Mesothelial cell of epicardium (in vitro differentiated cells): ENCODE measurements at regions not wholly inside any gene's neighbourhood (a gene's known extent, or its start where the extent isn't known, plus 50 kb on each side); places are given as distances from the start of the nearest gene placed in this dataset.
"Not testable (repeated sequence)": the region's sequence is repeated elsewhere in the genome, so short reads cannot be mapped to it uniquely, and the experiment has no call there.

ENCODE experiments used
- DNase-seq, 2 experiments: peaks; one replicate each; pipeline ENCODE4 v3.0.0; 2021; ENCODE audit warnings: low spot score in 2 of 2; ENCODE audit not compliant: unreplicated experiment in 2 of 2
- H3K27ac Mint-ChIP-seq: 2 replicates; pipeline ENCODE4 v1.8.0; 2021; ENCODE audit warnings: mixed read lengths
- H3K27me3 Mint-ChIP-seq: 2 replicates; pipeline ENCODE4 v1.8.0; 2021; ENCODE audit warnings: low read depth, mixed read lengths
- H3K36me3 Mint-ChIP-seq: 2 replicates; pipeline ENCODE4 v1.8.0; 2021; ENCODE audit warnings: mixed read lengths
- H3K4me1 Mint-ChIP-seq: 2 replicates; pipeline ENCODE4 v1.8.0; 2021; ENCODE audit warnings: mixed read lengths
- H3K4me3 Mint-ChIP-seq: 2 replicates; pipeline ENCODE4 v1.8.0; 2021; ENCODE audit warnings: mild to moderate bottlenecking, moderate library complexity, mixed read lengths
- H3K9me3 Mint-ChIP-seq: 2 replicates; pipeline ENCODE4 v1.8.0; 2021; ENCODE audit warnings: mixed read lengths
- TF ChIP-seq, protein P1 (sequence below): fragments of 200-600 bp; sonication (generic); IDR thresholded peaks from one replicate; pipeline ENCODE4 v1.5.0; 2021; ENCODE audit warnings: antibody characterized with exemption; ENCODE audit not compliant: unreplicated experiment

DNA sequence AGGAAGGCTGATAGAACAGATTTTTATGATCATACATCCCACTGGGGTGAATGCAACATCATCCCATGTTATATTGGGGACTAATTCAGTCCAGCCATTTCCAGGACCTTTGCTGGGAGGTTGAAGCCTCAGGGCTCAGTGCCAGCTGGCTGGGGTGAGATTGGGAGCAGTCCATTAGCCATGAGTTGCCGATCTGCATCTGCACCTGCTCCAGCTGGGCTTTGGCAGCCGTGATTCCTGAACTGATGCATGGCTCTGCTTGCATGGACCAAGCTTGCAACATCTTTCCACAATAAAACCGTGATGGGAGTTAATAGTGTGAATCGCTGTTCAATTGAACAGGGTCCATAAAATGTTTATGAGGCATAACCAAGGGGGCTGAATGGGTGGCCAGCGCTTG, 346.9 kb downstream of the TYW1 start:
- Mint-ChIP-seq H3K4me1 (no peaks in the 10 kb centered on the region), H3K36me3 (peaks cover 18% of the 10 kb centered on the region), H3K9me3 (peaks cover 5% of the 10 kb centered on the region), H3K27ac (no peak overlapping the region), H3K27me3 (no peaks in the 10 kb centered on the region), H3K4me3 (no peak overlapping the region)
- DNase-seq = no peak
- TF ChIP-seq, protein P1, sequence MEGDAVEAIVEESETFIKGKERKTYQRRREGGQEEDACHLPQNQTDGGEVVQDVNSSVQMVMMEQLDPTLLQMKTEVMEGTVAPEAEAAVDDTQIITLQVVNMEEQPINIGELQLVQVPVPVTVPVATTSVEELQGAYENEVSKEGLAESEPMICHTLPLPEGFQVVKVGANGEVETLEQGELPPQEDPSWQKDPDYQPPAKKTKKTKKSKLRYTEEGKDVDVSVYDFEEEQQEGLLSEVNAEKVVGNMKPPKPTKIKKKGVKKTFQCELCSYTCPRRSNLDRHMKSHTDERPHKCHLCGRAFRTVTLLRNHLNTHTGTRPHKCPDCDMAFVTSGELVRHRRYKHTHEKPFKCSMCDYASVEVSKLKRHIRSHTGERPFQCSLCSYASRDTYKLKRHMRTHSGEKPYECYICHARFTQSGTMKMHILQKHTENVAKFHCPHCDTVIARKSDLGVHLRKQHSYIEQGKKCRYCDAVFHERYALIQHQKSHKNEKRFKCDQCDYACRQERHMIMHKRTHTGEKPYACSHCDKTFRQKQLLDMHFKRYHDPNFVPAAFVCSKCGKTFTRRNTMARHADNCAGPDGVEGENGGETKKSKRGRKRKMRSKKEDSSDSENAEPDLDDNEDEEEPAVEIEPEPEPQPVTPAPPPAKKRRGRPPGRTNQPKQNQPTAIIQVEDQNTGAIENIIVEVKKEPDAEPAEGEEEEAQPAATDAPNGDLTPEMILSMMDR = no peak

DNA sequence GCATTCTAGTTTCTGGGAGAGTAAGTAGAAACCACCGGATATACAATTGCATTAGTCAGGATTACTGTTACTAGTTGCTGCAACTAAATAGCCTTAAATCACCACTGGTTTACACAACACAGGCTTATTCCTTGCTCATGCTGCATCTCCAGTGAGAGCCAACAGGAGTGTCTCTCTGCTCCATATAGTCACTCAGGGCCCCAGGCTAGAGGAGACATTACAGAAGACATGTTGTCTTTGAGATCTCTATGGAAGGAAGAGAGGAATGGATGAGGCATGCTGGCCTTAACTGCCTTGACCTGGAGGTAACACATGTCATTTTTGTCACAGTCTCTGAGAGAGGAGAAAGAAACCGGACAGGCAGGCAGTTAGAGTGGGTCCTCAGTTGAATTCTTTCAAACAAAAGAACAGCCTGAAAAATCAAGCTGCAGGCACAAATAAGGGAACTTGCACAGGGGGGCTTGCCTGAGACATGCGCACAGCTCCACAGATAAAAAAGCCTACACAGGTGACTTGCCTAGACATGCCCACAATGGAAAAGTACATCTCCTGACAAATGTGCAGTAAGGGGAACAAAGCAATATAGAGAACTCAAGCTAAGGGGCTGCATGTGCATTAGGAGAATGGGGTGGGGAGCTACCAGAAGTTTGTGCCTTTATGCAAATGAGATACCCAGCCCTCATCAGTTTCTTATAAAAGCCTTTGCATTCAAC, 348.0 kb downstream of the TYW1 start:
- DNase-seq = no peak
- Mint-ChIP-seq H3K4me1 (no peaks in the 10 kb centered on the region), H3K9me3 (peaks cover 5% of the 10 kb centered on the region), H3K27me3 (no peaks in the 10 kb centered on the region), H3K36me3 (peaks cover 18% of the 10 kb centered on the region), H3K4me3 (no peak overlapping the region), H3K27ac (no peak overlapping the region)
- TF ChIP-seq, protein P1 = no peak

- no peaks in the 10 kb centered on the region for H3K4me1 Mint-ChIP-seq
- no peaks in the 10 kb centered on the region for H3K27me3 Mint-ChIP-seq
- no peak overlapping the region for H3K27ac Mint-ChIP-seq
- H3K9me3 Mint-ChIP-seq = peaks cover 5% of the 10 kb centered on the region
- DNase-seq = no peak
- TF ChIP-seq, protein P1 = no peak
- H3K36me3 Mint-ChIP-seq = peaks cover 13% of the 10 kb centered on the region
- H3K4me3 Mint-ChIP-seq = no peak overlapping the region
Measured at GRCh38 chr7:67346126-67346525, 349.5 kb downstream of the TYW1 start.

GRCh38 chr7:67346876-67347275, 350.2 kb downstream of the TYW1 start:
- H3K36me3 Mint-ChIP-seq = peaks cover 11% of the 10 kb centered on the region
- DNase-seq = no peak
- no peak overlapping the region for H3K27ac Mint-ChIP-seq
- no peaks in the 10 kb centered on the region for H3K27me3 Mint-ChIP-seq
- H3K9me3 Mint-ChIP-seq = peaks cover 5% of the 10 kb centered on the region
- TF ChIP-seq, protein P1 = no peak
- no peak overlapping the region for H3K4me3 Mint-ChIP-seq
- no peaks in the 10 kb centered on the region for H3K4me1 Mint-ChIP-seq

DNA sequence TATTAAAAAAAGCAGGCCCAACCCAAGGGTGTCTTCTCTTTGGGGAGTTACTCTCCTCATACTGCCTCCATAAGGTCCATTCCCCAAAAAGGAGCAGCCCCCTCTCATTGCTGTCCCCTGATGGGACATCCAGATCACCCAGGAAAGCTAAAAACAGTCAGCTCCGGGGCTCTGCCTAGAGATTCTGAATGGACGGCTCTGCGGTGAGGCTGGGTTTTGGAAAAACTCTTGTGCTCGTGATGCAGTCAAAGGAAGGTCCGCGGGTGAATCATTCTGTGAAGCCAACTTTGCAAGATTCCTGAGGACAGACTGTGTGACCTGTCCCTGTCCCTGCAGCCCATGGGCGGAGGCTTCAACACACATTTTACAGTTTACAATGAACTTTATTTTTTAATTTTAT, 351.5 kb downstream of the TYW1 start:
- Mint-ChIP-seq H3K27me3 (no peaks in the 10 kb centered on the region), H3K27ac (no peak overlapping the region)

DNA sequence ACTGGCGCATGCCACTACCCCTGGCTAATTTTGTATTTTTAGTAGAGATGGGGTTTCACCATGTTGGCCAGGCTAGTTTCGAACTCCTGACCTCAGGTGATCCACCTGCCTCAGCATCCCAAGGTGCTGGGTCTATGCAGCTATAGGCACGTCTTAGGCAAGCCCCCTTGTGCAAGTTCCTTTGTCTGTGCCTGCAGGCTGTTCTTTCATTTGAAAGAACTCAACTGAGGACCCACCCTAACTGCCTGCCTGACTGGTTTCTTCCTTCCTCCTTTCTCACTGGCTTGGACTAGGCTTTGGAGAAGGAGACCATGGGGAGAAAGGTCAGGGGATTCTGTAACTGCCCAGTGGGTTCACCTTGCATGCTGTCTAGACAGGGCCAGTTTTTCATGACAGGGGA, 361.0 kb downstream of the TYW1 start:
- not testable (repeated sequence) for H3K27ac Mint-ChIP-seq, H3K36me3 Mint-ChIP-seq

More for the DNA sequence above, 351.5 kb downstream of the TYW1 start:
- no peak overlapping the region for H3K4me3 Mint-ChIP-seq
- TF ChIP-seq, protein P1 = no peak
- peaks cover 5% of the 10 kb centered on the region for H3K9me3 Mint-ChIP-seq
- peaks cover 3% of the 10 kb centered on the region for H3K4me1 Mint-ChIP-seq
- no peak for DNase-seq
- peaks cover 11% of the 10 kb centered on the region for H3K36me3 Mint-ChIP-seq

DNA sequence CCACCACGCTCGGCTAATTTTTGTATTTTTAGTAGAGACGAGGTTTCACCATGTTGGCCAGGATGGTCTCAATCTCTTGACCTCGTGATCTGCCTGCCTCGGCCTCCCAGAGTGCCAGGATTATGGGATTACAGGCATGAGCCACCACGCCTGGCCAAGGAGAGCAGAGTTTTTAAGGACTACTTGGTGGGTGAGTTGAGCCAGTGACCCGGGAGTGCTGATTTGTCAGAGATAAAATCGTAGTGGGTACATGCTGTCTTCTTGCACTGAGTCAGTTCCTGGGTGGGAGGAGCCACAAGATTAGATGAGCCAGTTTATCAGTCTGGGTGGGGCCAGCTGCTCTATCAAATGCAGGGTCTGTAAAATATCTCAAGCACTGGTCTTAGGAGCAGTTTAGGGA, 361.7 kb downstream of the TYW1 start:
- H3K27ac Mint-ChIP-seq, H3K4me3 Mint-ChIP-seq, H3K27me3 Mint-ChIP-seq, H3K9me3 Mint-ChIP-seq, H3K4me1 Mint-ChIP-seq, H3K36me3 Mint-ChIP-seq: not testable (repeated sequence)
- DNase-seq = peak in 1 of 2 experiments; percentile 7

More for the DNA sequence above, 361.0 kb downstream of the TYW1 start:
- H3K27me3 Mint-ChIP-seq, H3K4me3 Mint-ChIP-seq, H3K9me3 Mint-ChIP-seq, H3K4me1 Mint-ChIP-seq, DNase-seq: not testable (repeated sequence)

DNA sequence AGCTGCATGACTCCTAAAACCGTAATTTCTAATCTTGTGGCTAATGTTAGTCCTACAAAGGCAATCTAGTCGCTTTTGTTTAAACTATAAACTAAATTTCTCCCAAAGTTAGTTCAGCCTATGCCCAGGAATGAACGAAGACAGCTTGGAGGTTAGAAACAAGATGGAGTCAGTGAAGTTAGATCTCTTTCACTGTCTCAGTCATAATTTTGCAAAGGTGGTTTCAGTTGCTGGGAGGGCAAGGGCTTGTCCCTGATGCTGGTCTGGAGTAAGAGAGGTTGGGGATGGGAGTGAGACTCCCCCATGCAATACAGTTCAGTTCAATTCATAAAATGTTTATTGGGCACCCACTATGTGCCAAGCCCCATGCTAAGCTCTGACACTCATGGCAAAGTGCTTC, 362.1 kb downstream of the TYW1 start:
- not testable (repeated sequence) for H3K4me1 Mint-ChIP-seq, H3K27me3 Mint-ChIP-seq, H3K27ac Mint-ChIP-seq, H3K4me3 Mint-ChIP-seq, H3K36me3 Mint-ChIP-seq, H3K9me3 Mint-ChIP-seq, DNase-seq
